ENCODE measurements at regions not wholly inside any gene's neighbourhood (a gene's known extent, or its start where the extent isn't known, plus 50 kb on each side); places are given as distances from the start of the nearest gene placed in this dataset.

DNA sequence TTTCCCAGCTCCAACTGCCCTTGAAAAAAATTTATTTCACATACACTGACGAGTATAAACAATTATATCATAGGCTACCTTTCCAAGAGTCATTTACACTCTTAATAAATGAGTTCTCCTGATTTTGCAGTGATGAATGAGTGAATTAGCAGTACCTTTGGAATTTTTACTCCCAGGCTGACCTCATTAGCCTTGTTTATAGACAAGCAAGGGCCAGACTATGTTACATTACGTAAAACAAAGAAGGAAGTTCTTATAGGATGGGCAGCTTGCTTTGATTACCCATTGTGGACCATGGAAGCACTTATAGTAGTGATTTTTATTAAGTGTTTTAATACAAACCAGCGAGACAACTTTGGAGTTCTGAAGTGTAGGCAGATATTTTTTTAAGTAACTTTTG lies 112.9 kb upstream of the C1QTNF7 start:
- peaks cover 2% of the 10 kb centered on the region for H3K27me3 Mint-ChIP-seq
- DNase-seq = no peak
- CTCF ChIA-PET = no interaction called here
- POLR2A ChIA-PET = interaction anchor here (0.5 kb wide), 1 partner anchor 107 kb away, joined by 3 read pairs; no protein-coding TSS in a partner anchor
- no peaks in the 10 kb centered on the region for H3K36me3 Mint-ChIP-seq
- no peaks in the 10 kb centered on the region for H3K9me3 Mint-ChIP-seq
- no peak overlapping the region for H3K27ac Mint-ChIP-seq
- no peak overlapping the region for H3K4me3 Mint-ChIP-seq
- H3K4me1 Mint-ChIP-seq (ENCODE audit: low read depth) = no peaks in the 10 kb centered on the region
- intact Hi-C loops (cut with micrococcal nuclease) = no loop called here

DNA sequence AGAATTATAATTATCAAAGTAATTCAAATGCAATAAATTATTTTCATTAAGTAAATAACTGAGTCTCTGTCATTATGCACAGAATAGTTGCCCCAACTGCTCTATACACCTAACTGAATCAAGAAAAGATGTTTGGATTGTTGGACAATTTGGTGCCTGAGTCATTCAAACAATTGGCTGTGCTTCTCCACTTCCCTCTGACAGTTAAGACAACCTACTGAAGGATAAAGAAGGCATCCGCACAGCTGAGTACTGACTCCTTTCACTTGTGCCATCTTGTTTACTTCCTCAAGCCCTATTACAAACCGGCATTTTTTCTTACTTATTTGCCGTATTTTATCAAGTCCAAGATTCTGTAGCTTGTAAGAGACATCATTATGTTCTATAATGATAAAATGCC lies 110.6 kb upstream of the C1QTNF7 start:
- H3K27me3 Mint-ChIP-seq = peaks cover 7% of the 10 kb centered on the region
- H3K4me1 Mint-ChIP-seq (ENCODE audit: low read depth) = no peaks in the 10 kb centered on the region
- no peaks in the 10 kb centered on the region for H3K9me3 Mint-ChIP-seq
- ChIA-PET CTCF (interaction anchor here (0.9 kb wide), 1 partner anchor 63 kb away, joined by 3 read pairs; no protein-coding TSS in a partner anchor), POLR2A (no interaction called here)
- intact Hi-C loops (cut with micrococcal nuclease) = no loop called here
- DNase-seq = no peak
- H3K27ac Mint-ChIP-seq = no peak overlapping the region
- no peak overlapping the region for H3K4me3 Mint-ChIP-seq
- H3K36me3 Mint-ChIP-seq = no peaks in the 10 kb centered on the region

GRCh38 chr4:15318621-15319348 lies 109.0 kb upstream of the C1QTNF7 start:
- H3K27me3 Mint-ChIP-seq = peaks cover 7% of the 10 kb centered on the region
- H3K9me3 Mint-ChIP-seq = no peaks in the 10 kb centered on the region
- POLR2A ChIA-PET = no interaction called here
- DNase-seq = no peak
- CTCF ChIA-PET = no interaction called here
- H3K4me1 Mint-ChIP-seq (ENCODE audit: low read depth) = no peaks in the 10 kb centered on the region
- intact Hi-C loops (cut with micrococcal nuclease) = no loop called here
- no peak overlapping the region for H3K4me3 Mint-ChIP-seq
- no peak overlapping the region for H3K27ac Mint-ChIP-seq
- H3K36me3 Mint-ChIP-seq = no peaks in the 10 kb centered on the region

DNA sequence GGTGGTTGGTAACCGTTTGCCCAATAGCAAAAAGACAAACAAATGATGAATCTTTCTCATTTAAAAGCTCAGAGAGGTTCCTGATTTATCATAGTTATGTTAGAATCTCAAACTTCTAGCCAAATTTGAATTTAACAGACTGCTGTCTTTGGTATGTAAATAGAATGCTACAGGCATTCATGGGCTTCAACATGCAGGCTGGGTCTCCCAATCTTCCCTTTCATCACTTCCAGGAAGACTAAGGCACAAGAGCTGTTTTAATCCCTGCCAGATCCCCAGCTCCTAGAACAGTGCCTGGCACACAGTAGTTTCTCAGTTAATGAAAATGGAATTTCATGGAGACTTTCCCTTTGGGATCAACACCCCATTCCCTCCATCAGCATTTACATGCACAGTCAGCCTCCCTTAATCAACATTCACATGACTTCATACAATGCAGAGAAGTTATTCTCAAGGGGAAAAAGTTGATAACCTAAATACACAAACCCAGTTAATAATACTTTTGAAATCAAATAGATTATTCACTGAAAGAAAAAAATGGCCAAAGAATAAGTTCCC lies 107.6 kb upstream of the C1QTNF7 start:
- intact Hi-C loops (cut with micrococcal nuclease) = no loop called here
- Mint-ChIP-seq H3K27ac (no peak overlapping the region), H3K4me3 (no peak overlapping the region), H3K27me3 (peaks cover 9% of the 10 kb centered on the region), H3K4me1 (ENCODE audit: low read depth) (no peaks in the 10 kb centered on the region), H3K36me3 (no peaks in the 10 kb centered on the region), H3K9me3 (no peaks in the 10 kb centered on the region)
- no peak for DNase-seq
- POLR2A ChIA-PET = no interaction called here
- CTCF ChIA-PET = no interaction called here

- no peak for DNase-seq
- POLR2A ChIA-PET = no interaction called here
- H3K36me3 Mint-ChIP-seq = no peaks in the 10 kb centered on the region
- no peak overlapping the region for H3K27ac Mint-ChIP-seq
- no peaks in the 10 kb centered on the region for H3K4me1 Mint-ChIP-seq (ENCODE audit: low read depth)
- CTCF ChIA-PET = no interaction called here
- H3K4me3 Mint-ChIP-seq = no peak overlapping the region
- H3K27me3 Mint-ChIP-seq = peaks cover 7% of the 10 kb centered on the region
- intact Hi-C loops (cut with micrococcal nuclease) = no loop called here
- H3K9me3 Mint-ChIP-seq = no peaks in the 10 kb centered on the region
Measured at GRCh38 chr4:15322006-15322405, 105.8 kb upstream of the C1QTNF7 start.

- Mint-ChIP-seq H3K4me3 (no peak overlapping the region), H3K27me3 (peaks cover 7% of the 10 kb centered on the region), H3K27ac (no peak overlapping the region), H3K36me3 (no peaks in the 10 kb centered on the region), H3K9me3 (no peaks in the 10 kb centered on the region), H3K4me1 (ENCODE audit: low read depth) (no peaks in the 10 kb centered on the region)
- intact Hi-C loops (cut with micrococcal nuclease) = no loop called here
- CTCF ChIA-PET = no interaction called here
- no peak for DNase-seq
- POLR2A ChIA-PET = no interaction called here
Measured at GRCh38 chr4:15325987-15326386, 101.8 kb upstream of the C1QTNF7 start.

- ChIA-PET CTCF (no interaction called here), POLR2A (no interaction called here)
- intact Hi-C loops (cut with micrococcal nuclease) = no loop called here
Measured at GRCh38 chr4:15327311-15328298, 100.2 kb upstream of the C1QTNF7 start.

DNA sequence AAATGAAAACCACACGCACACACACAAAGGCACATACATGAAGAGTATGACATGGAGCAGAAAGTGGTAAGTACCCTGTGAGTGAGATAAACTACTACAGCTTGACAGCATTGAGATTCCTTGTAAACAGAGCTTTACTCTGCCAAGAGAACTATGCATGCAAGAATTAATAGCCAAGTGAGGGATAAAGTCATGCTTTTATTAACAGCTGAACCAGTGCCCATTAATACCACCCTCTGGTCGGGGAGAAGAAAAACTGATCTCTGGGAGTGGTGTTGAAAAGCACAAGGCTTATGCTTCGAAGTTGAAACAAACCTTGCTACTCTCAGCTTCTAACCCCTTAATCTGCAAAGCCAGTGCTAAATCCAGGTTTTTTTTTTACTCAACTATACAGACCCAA lies 95.9 kb upstream of the C1QTNF7 start:
- H3K4me1 Mint-ChIP-seq (ENCODE audit: low read depth) = no peaks in the 10 kb centered on the region
- no peaks in the 10 kb centered on the region for H3K36me3 Mint-ChIP-seq
- H3K4me3 Mint-ChIP-seq = no peak overlapping the region
- H3K27ac Mint-ChIP-seq = no peak overlapping the region
- intact Hi-C loops (cut with micrococcal nuclease) = no loop called here
- CTCF ChIA-PET = no interaction called here
- no peaks in the 10 kb centered on the region for H3K27me3 Mint-ChIP-seq
- POLR2A ChIA-PET = no interaction called here
- no peaks in the 10 kb centered on the region for H3K9me3 Mint-ChIP-seq
- no peak for DNase-seq

More at GRCh38 chr4:15327311-15328298, 100.2 kb upstream of the C1QTNF7 start:
- peaks cover 2% of the 10 kb centered on the region for H3K27me3 Mint-ChIP-seq
- H3K27ac Mint-ChIP-seq = no peak overlapping the region
- H3K4me3 Mint-ChIP-seq = no peak overlapping the region
- no peaks in the 10 kb centered on the region for H3K36me3 Mint-ChIP-seq
- no peaks in the 10 kb centered on the region for H3K4me1 Mint-ChIP-seq (ENCODE audit: low read depth)
- H3K9me3 Mint-ChIP-seq = no peaks in the 10 kb centered on the region
- no peak for DNase-seq

DNA sequence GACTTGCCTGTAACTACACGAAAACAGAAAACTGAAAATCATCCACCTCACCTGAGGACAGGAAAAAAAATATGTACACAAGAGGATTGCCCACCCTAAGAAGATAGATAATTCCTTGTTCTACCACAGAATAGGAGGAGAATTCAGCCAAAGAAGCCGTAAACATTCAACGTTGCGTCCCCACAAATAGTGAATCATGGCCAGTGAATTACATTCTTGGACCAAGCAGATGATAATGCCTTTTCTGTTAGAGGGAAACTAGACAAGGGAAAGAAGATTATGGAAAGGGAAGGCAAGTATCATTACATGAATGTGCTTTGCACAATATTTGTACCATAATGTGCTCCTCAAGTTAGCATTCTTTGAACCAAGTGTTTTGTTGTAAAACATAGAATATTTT lies 95.5 kb upstream of the C1QTNF7 start:
- Mint-ChIP-seq H3K4me3 (no peak overlapping the region), H3K27me3 (no peaks in the 10 kb centered on the region), H3K9me3 (no peaks in the 10 kb centered on the region), H3K27ac (no peak overlapping the region), H3K36me3 (no peaks in the 10 kb centered on the region), H3K4me1 (ENCODE audit: low read depth) (no peaks in the 10 kb centered on the region)
- intact Hi-C loops (cut with micrococcal nuclease) = no loop called here
- no peak for DNase-seq
- POLR2A ChIA-PET = no interaction called here
- CTCF ChIA-PET = no interaction called here

DNA sequence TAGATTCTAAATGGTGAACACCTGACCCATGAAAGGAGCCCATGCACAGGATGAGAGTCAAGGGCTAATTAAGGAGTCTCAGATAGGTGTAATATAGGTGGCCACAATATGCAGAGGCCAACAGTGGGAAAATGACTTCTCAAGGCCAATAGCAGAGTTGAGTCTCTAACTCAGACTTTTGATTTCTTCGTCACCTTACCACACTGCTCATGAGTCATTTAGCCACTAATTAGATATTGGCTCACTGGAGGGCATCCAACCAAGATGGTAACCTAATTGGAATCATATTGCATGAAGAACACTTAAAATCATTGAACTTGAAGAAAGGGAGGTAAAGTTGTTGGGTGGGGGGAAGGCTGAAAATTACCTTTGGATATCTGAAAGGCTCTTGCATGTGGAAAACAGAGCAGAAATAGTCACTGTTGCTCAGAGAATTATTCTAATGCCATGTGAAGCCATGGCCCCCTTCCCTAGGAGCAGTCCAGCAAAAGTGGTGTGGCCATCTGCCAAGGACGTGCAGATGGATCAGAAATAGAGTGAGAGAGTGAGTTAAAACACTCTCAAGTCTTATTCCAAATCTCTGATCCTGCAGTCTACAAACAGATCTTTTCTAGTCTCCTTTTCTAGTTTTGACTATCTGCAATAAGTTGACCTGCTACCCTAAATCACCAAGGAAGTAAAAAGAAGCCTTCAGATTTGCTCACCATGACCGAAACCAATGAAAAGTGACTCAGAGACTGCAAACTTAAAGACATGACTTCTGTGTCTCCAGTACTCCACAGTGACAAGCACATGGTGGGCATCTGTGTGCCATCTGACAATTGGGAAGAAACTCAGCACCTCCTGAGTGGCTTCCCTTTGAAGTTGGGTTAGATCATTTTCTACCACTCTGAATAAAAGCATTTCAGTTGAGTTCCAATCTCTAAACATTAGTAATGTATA lies 93.9 kb upstream of the C1QTNF7 start:
- H3K27me3 Mint-ChIP-seq = no peaks in the 10 kb centered on the region
- no peak for DNase-seq
- no peak overlapping the region for H3K4me3 Mint-ChIP-seq
- H3K36me3 Mint-ChIP-seq = no peaks in the 10 kb centered on the region
- H3K9me3 Mint-ChIP-seq = no peaks in the 10 kb centered on the region
- H3K4me1 Mint-ChIP-seq (ENCODE audit: low read depth) = no peaks in the 10 kb centered on the region
- CTCF ChIA-PET = no interaction called here
- no peak overlapping the region for H3K27ac Mint-ChIP-seq
- POLR2A ChIA-PET = no interaction called here
- intact Hi-C loops (cut with micrococcal nuclease) = no loop called here

- ChIA-PET CTCF (no interaction called here), POLR2A (no interaction called here)
- peaks cover 1% of the 10 kb centered on the region for H3K27me3 Mint-ChIP-seq
- no peaks in the 10 kb centered on the region for H3K9me3 Mint-ChIP-seq
- no peaks in the 10 kb centered on the region for H3K36me3 Mint-ChIP-seq
- no peak overlapping the region for H3K27ac Mint-ChIP-seq
- intact Hi-C loops (cut with micrococcal nuclease) = no loop called here
- no peak for DNase-seq
- no peaks in the 10 kb centered on the region for H3K4me1 Mint-ChIP-seq (ENCODE audit: low read depth)
- H3K4me3 Mint-ChIP-seq = no peak overlapping the region
Measured at GRCh38 chr4:15336410-15337167, 91.2 kb upstream of the C1QTNF7 start.
